M059J (cell line): ENCODE measurements at regions not wholly inside any gene's neighbourhood (a gene's known extent, or its start where the extent isn't known, plus 50 kb on each side); places are given as distances from the start of the nearest gene placed in this dataset.
"Not testable (repeated sequence)": the region's sequence is repeated elsewhere in the genome, so short reads cannot be mapped to it uniquely, and the experiment has no call there.

Experiments used
- DNase-seq: peaks from one replicate; pipeline ENCODE4 v3.0.0-alpha.2; 2012; ENCODE audit warnings: low read depth

GRCh38 chr10:113495553-113495952, 57.3 kb upstream of the HABP2 start:
- DNase-seq, result no peak

- DNase-seq, result no peak
These were observed 56.4 kb upstream of the HABP2 start for GRCh38 chr10:113496111-113497109.

- DNase-seq, result no peak
These were observed 55.7 kb upstream of the HABP2 start for GRCh38 chr10:113497198-113497597.

- DNase-seq, result no peak
These were observed 53.9 kb upstream of the HABP2 start for GRCh38 chr10:113498997-113499396.

GRCh38 chr10:113499806-113500205, 53.0 kb upstream of the HABP2 start:
- no peak for DNase-seq

GRCh38 chr10:113501031-113501430, 51.8 kb upstream of the HABP2 start:
- DNase-seq, result not testable (repeated sequence)
